HepG2 (cell line): ENCODE measurements at regions not wholly inside any gene's neighbourhood (a gene's known extent, or its start where the extent isn't known, plus 50 kb on each side); places are given as distances from the start of the nearest gene placed in this dataset.

Source experiments
- ATAC-seq: fragments of 200-7000 bp; cut with Tn5 transposase; 3 replicates; pipeline ENCODE4 v1.9.1; 2020; ENCODE audit warnings: mild to moderate bottlenecking, moderate library complexity
- BruUV-seq: library from RNA; stranded (reverse); fragments of 400-500 nt; replicated peaks from 2 replicates; lab custom pipeline; 2021; lab: Mats Ljungman, UMichigan
- CTCF ChIA-PET: fragments of 300-600 bp; formaldehyde crosslinking; extraction: SDS; loops from one replicate; lab custom pipeline; 2021; ENCODE audit warnings: low total read pairs, inconsistent platforms, low intra/inter-chr PET ratio; lab: Yijun Ruan, JAX
- POLR2A ChIA-PET: fragments of 350-600 bp; sonication (Branson Sonifier 250); formaldehyde crosslinking; loops from one replicate; lab custom pipeline; 2020; ENCODE audit warnings: antibody characterized with exemption, inconsistent platforms; lab: Yijun Ruan, JAX
- DNase-seq: peaks from one replicate; pipeline ENCODE4 v3.0.0-alpha.2; 2015; ENCODE audit warnings: low spot score
- FAIRE-seq: peaks from 3 replicates; lab custom pipeline; 2011; peaks lifted over from hg19 to GRCh38; lab: Jason Lieb, UNC
- H2AFZ ChIP-seq: one replicate; pipeline ENCODE4 v1.6.1; 2011; ENCODE audit warnings: low read length, inconsistent platforms
- H3K27ac ChIP-seq: fragments of 300-600 bp; 3 replicates; pipeline ENCODE4 v1.8.0; 2011; ENCODE audit warnings: mixed run types, mild to moderate bottlenecking, mixed read lengths, low read length, inconsistent platforms; ENCODE audit not compliant: insufficient read depth; ENCODE audit errors: extremely low read length
- H3K27me3 ChIP-seq, 2 experiments: fragments of 200-600 bp in 1 of 2; 2 replicates in 1 of 2; 3 replicates in 1 of 2; pipeline versions ENCODE4 v1.6.0 to v1.8.0; 2011; ENCODE audit warnings: low read length in 2 of 2, mild to moderate bottlenecking in 2 of 2, moderate library complexity in 2 of 2, inconsistent platforms in 1 of 2; ENCODE audit not compliant: insufficient read depth in 2 of 2, control insufficient read depth in 1 of 2
- H3K36me3 ChIP-seq, 2 experiments: fragments of 200-600 bp in 1 of 2; replicated peaks in 1 of 2; 2 replicates in 1 of 2; 3 replicates in 1 of 2; pipeline versions ENCODE4 v1.5.1 to v1.8.0; 2011; ENCODE audit warnings: low read length in 2 of 2, inconsistent platforms in 1 of 2; ENCODE audit not compliant: insufficient read depth in 2 of 2, control insufficient read depth in 1 of 2
- H3K4me1 ChIP-seq: 2 replicates; pipeline ENCODE4 v1.5.1; 2012; ENCODE audit warnings: low read length, inconsistent platforms; ENCODE audit not compliant: insufficient read depth
- H3K4me2 ChIP-seq: 2 replicates; pipeline ENCODE4 v1.6.0; 2011; ENCODE audit warnings: low read depth, low read length, inconsistent platforms
- H3K4me3 ChIP-seq, 3 experiments: fragments of 200-600 bp in 1 of 3; sonication (generic), shearing (Covaris generic) in 1 of 3; replicated peaks in 1 of 3; 2 replicates each; pipeline ENCODE4 v1.5.1; 2011 to 2016; ENCODE audit warnings: low read length in 3 of 3, inconsistent platforms in 2 of 3, low read depth in 2 of 3, mild to moderate bottlenecking in 2 of 3, control low read depth in 1 of 3, mixed read lengths in 1 of 3; ENCODE audit not compliant: insufficient read depth in 1 of 3
- H3K79me2 ChIP-seq: one replicate; pipeline ENCODE4 v1.6.1; 2011; ENCODE audit warnings: low read length, inconsistent platforms; ENCODE audit not compliant: insufficient read depth
- H3K9ac ChIP-seq: 2 replicates; pipeline ENCODE4 v1.6.0; 2011; ENCODE audit warnings: mild to moderate bottlenecking, low read depth, low read length, inconsistent platforms; ENCODE audit not compliant: insufficient read depth
- H3K9me3 ChIP-seq: 2 replicates; pipeline ENCODE4 v1.5.1; 2012; ENCODE audit warnings: mild to moderate bottlenecking, low read length
- H4K20me1 ChIP-seq: 2 replicates; pipeline ENCODE4 v1.6.0; 2011; ENCODE audit warnings: inconsistent platforms, mild to moderate bottlenecking, low read length, moderate library complexity; ENCODE audit not compliant: insufficient read depth
- ARID3A ChIP-seq: IDR thresholded peaks from 2 replicates; pipeline ENCODE4 v1.6.1; 2012; ENCODE audit warnings: low read depth, low read length, improper control_type of control experiment
- BHLHE40 ChIP-seq: IDR thresholded peaks from 2 replicates; pipeline ENCODE4 v1.6.1; 2011; ENCODE audit warnings: low read length, improper control_type of control experiment
- BRD4 ChIP-seq: sonication (generic); formaldehyde crosslinking; IDR thresholded peaks from 2 replicates; pipeline ENCODE4 v1.4.0; 2020; ENCODE audit warnings: missing genetic modification reagents
- FOXA1 ChIP-seq, 2 experiments: fragments of 450-650 bp in 1 of 2; sonication (generic) in 1 of 2; formaldehyde crosslinking in 1 of 2; IDR thresholded peaks; 2 replicates each; pipeline versions ENCODE4 v1.4.0 to v1.6.1; 2016 to 2020; ENCODE audit warnings: missing genetic modification reagents in 1 of 2
- HOMEZ ChIP-seq: IDR thresholded peaks from 2 replicates; pipeline ENCODE4 v1.6.1; 2016; ENCODE audit warnings: low read depth
- MBNL3 ChIP-seq: fragments of 250-450 bp; sonication (Bioruptor Pico); conservative IDR thresholded peaks from 2 replicates; pipeline ENCODE4 v1.8.0; 2022; ENCODE audit warnings: mild to moderate bottlenecking, inconsistent platforms
- MXI1 ChIP-seq: IDR thresholded peaks from 3 replicates; pipeline ENCODE4 v1.6.1; 2012; ENCODE audit warnings: low read depth, low read length, inconsistent platforms, borderline replicate concordance
- SNAPC5 ChIP-seq: sonication (generic); formaldehyde crosslinking; IDR thresholded peaks from 2 replicates; pipeline ENCODE4 v1.8.1; 2023; ENCODE audit warnings: mild to moderate bottlenecking, missing genetic modification reagents, borderline replicate concordance
- TFAP4 ChIP-seq: sonication (generic); IDR thresholded peaks from 2 replicates; pipeline ENCODE4 v1.6.1; 2016; ENCODE audit warnings: low read depth, borderline replicate concordance
- ZBTB44 ChIP-seq: sonication (generic); formaldehyde crosslinking; IDR thresholded peaks from 2 replicates; pipeline ENCODE4 v1.4.0; 2020; ENCODE audit warnings: missing genetic modification reagents
- ZNF251 ChIP-seq: sonication (generic); formaldehyde crosslinking; IDR thresholded peaks from 2 replicates; pipeline ENCODE4 v1.9.0; 2021; ENCODE audit warnings: mild to moderate bottlenecking, missing genetic modification reagents
- ZNF782 ChIP-seq: sonication (generic); formaldehyde crosslinking; IDR thresholded peaks from 2 replicates; pipeline ENCODE4 v1.4.0; 2020; ENCODE audit warnings: missing genetic modification reagents, mild to moderate bottlenecking, borderline replicate concordance
- ZNF883 ChIP-seq: sonication (generic); formaldehyde crosslinking; IDR thresholded peaks from 2 replicates; pipeline ENCODE4 v1.5.1; 2020; ENCODE audit warnings: mild to moderate bottlenecking, missing genetic modification reagents; ENCODE audit errors: not compliant biosample characterization
- ZSCAN29 ChIP-seq: sonication (generic); formaldehyde crosslinking; conservative IDR thresholded peaks from 2 replicates; pipeline ENCODE4 v1.4.0; 2020; ENCODE audit warnings: mild to moderate bottlenecking, missing genetic modification reagents
- WGBS: methylation state at CpG from one replicate; pipeline ENCODE4 v1.1.6; 2017; ENCODE audit warnings: low lambda C conversion rate; 5-methylcytosine and 5-hydroxymethylcytosine counted together
- in situ Hi-C: cut with HindIII; loops from 2 replicates; pipeline ENCODE4 v1.10.0; 2017; ENCODE audit warnings: low pct_unique_long_range_greater_than_20kb; ENCODE audit not compliant: extremely low pct_ligation_motif_present
- intact Hi-C: fragments of 100-400 bp; cut with micrococcal nuclease; formaldehyde crosslinking; loops from one replicate; pipeline ENCODE4 v1.10.0; 2022; ENCODE audit not compliant: unreplicated experiment

- ChIA-PET POLR2A (no interaction called here), CTCF (no interaction called here)
- TF ChIP-seq HOMEZ (no peak), ZSCAN29 (no peak), ZNF251 (CRISPR knock-in tag) (no peak), MBNL3 (CRISPR knock-in tag) (no peak), ARID3A (no peak), MXI1 (no peak), ZBTB44 (CRISPR knock-in tag) (no peak), FOXA1 (IDR thresholded peaks at IDR 0.05) (no peak), FOXA1 (CRISPR knock-in tag; IDR thresholded peaks at IDR 0.05) (no peak), BRD4 (no peak), SNAPC5 (CRISPR knock-in tag) (no peak), TFAP4 (no peak), BHLHE40 (no peak), ZNF883 (CRISPR knock-in tag) (no peak), ZNF782 (CRISPR knock-in tag) (no peak)
- in situ Hi-C loops (no loop called here), intact Hi-C loops (no loop called here)
- Histone ChIP-seq H3K36me3 (no peaks in the 10 kb centered on the region), H3K9ac (no peak overlapping the region), H3K27ac (no peak overlapping the region), H4K20me1 (no peaks in the 10 kb centered on the region), H3K4me1 (0 out of 2 replicates have a peak, but pooled peaks cover 5% of the 10 kb centered on the region), H3K9me3 (no peaks in the 10 kb centered on the region), H3K79me2 (no peaks in the 10 kb centered on the region), H3K27me3 (peaks cover 1 to 11% of the 10 kb centered on the region in 2 experiments; a peak in 3 of 5 replicates), H2AFZ (no peak overlapping the region), H3K4me3 (no peak overlapping the region), H3K4me2 (no peak overlapping the region)
- FAIRE-seq (no peak), ATAC-seq (no peak), DNase-seq (no peak)
- no TSS peak for BruUV-seq
- WGBS, result 80% methylated on average over 2 of the region's 5 CpGs
Observed at GRCh38 chr11:57920971-57921370, 102.7 kb upstream of the OR9Q1 start.
